NCI-H2227 (cell line): ENCODE measurements at regions not wholly inside any gene's neighbourhood (a gene's known extent, or its start where the extent isn't known, plus 50 kb on each side); places are given as distances from the start of the nearest gene placed in this dataset.

ENCODE experiments used
- DNase-seq: peaks from one replicate; lab custom pipeline; 2025; ENCODE audit not compliant: unreplicated experiment; lab: John Stamatoyannopoulos, UW

DNA sequence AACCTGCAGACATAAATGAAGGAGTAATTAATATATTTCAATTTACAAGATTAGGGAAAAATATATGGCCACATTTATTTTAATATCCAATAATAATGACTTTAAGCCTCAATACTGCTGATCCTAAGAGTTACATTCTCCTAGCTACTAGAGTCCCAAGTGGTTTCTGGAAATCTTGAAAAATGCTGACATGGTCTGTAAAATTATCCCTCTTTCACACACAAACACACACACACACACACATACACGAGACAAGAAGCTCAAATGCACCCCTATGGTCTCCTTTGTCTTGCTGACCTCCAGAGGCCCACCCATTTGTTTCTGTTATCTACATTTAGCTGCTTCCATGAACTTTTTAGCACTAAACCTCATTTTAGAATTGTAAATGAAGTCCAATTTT, 53.0 kb upstream of the USP15 start:
- no peak for DNase-seq
